GM21825 (cell line): ENCODE measurements at regions not wholly inside any gene's neighbourhood (a gene's known extent, or its start where the extent isn't known, plus 50 kb on each side); places are given as distances from the start of the nearest gene placed in this dataset.

Experiments
- ATAC-seq: cut with Tn5 transposase; IDR thresholded peaks from one replicate; pipeline ENCODE4 v1.9.1; 2021; ENCODE audit warnings: mild to moderate bottlenecking, moderate library complexity; ENCODE audit not compliant: unreplicated experiment

- no peak for ATAC-seq
Measured at GRCh38 chr9:1907465-1907864, 107.7 kb upstream of the SMARCA2 start.

GRCh38 chr9:1909322-1909721 is 105.8 kb upstream of the SMARCA2 start:
- no peak for ATAC-seq

- ATAC-seq: no peak
Measured at GRCh38 chr9:1910269-1910811, 104.8 kb upstream of the SMARCA2 start.

- no peak for ATAC-seq
Measured at GRCh38 chr9:1913631-1914330, 101.4 kb upstream of the SMARCA2 start.

- no peak for ATAC-seq
Measured at GRCh38 chr9:1916095-1916494, 99.1 kb upstream of the SMARCA2 start.

GRCh38 chr9:1916655-1917054 is 98.5 kb upstream of the SMARCA2 start:
- ATAC-seq: no peak

- ATAC-seq: no peak
Measured at GRCh38 chr9:1917396-1917935, 97.7 kb upstream of the SMARCA2 start.

GRCh38 chr9:1918108-1918507 is 97.0 kb upstream of the SMARCA2 start:
- no peak for ATAC-seq

- ATAC-seq: no peak
Measured at GRCh38 chr9:1918622-1919021, 96.5 kb upstream of the SMARCA2 start.

- no peak for ATAC-seq
Measured at GRCh38 chr9:1919229-1919628, 95.9 kb upstream of the SMARCA2 start.

GRCh38 chr9:1920386-1920785 is 94.8 kb upstream of the SMARCA2 start:
- no peak for ATAC-seq

- ATAC-seq: no peak
Measured at GRCh38 chr9:1922026-1922425, 93.1 kb upstream of the SMARCA2 start.

- no peak for ATAC-seq
Measured at GRCh38 chr9:1927546-1927945, 87.6 kb upstream of the SMARCA2 start.

- no peak for ATAC-seq
Measured at GRCh38 chr9:1929134-1929533, 86.0 kb upstream of the SMARCA2 start.

- peak; percentile 49 for ATAC-seq
Measured at GRCh38 chr9:1929722-1930244, 85.4 kb upstream of the SMARCA2 start.

GRCh38 chr9:1930245-1930736 is 84.9 kb upstream of the SMARCA2 start:
- peak; percentile 49 for ATAC-seq

GRCh38 chr9:1938135-1938534 is 77.0 kb upstream of the SMARCA2 start:
- peak; percentile 24 for ATAC-seq

GRCh38 chr9:1938675-1939170 is 76.4 kb upstream of the SMARCA2 start:
- ATAC-seq: peak; percentile 71

- ATAC-seq: no peak
Measured at GRCh38 chr9:1939466-1939865, 75.7 kb upstream of the SMARCA2 start.

GRCh38 chr9:1939926-1940368 is 75.2 kb upstream of the SMARCA2 start:
- peak; percentile 73 for ATAC-seq

- no peak for ATAC-seq
Measured at GRCh38 chr9:1941989-1942388, 73.2 kb upstream of the SMARCA2 start.
